ENCODE measurements at regions not wholly inside any gene's neighbourhood (a gene's known extent, or its start where the extent isn't known, plus 50 kb on each side); places are given as distances from the start of the nearest gene placed in this dataset.

GRCh38 chr11:28730336-28730735 is 622.1 kb downstream of the METTL15 start:
- intact Hi-C loops (cut with micrococcal nuclease; ENCODE audit: unreplicated experiment), result no loop called here
- no peak for DNase-seq
- BruUV-seq (replicated peaks), result no TSS peak
- H3K4me3 Mint-ChIP-seq (ENCODE audit: low read depth, unreplicated experiment), result no peak overlapping the region
- CTCF ChIA-PET, result no interaction called here
- H3K9me3 Mint-ChIP-seq (ENCODE audit: low read depth, unreplicated experiment), result peaks cover 5% of the 10 kb centered on the region
- no peaks in the 10 kb centered on the region for H3K27me3 Mint-ChIP-seq (ENCODE audit: unreplicated experiment)
- no peak for TF ChIP-seq CTCF (IDR thresholded peaks at IDR 0.05; ENCODE audit: unreplicated experiment)
- H3K4me1 Mint-ChIP-seq (ENCODE audit: low read depth, unreplicated experiment), result peaks cover 62% of the 10 kb centered on the region
- H3K27ac Mint-ChIP-seq (ENCODE audit: unreplicated experiment), result no peak overlapping the region
- no peaks in the 10 kb centered on the region for H3K36me3 Mint-ChIP-seq (ENCODE audit: insufficient read depth, unreplicated experiment)

GRCh38 chr11:28729339-28729738 is 621.2 kb downstream of the METTL15 start:
- Mint-ChIP-seq H3K4me3 (ENCODE audit: low read depth, unreplicated experiment) (no peak overlapping the region), H3K36me3 (ENCODE audit: insufficient read depth, unreplicated experiment) (no peaks in the 10 kb centered on the region), H3K4me1 (ENCODE audit: low read depth, unreplicated experiment) (peaks cover 52% of the 10 kb centered on the region), H3K27ac (ENCODE audit: unreplicated experiment) (peak overlapping the region; percentile 16), H3K27me3 (ENCODE audit: unreplicated experiment) (no peaks in the 10 kb centered on the region), H3K9me3 (ENCODE audit: low read depth, unreplicated experiment) (peaks cover 5% of the 10 kb centered on the region)
- DNase-seq, result no peak
- no peak for TF ChIP-seq CTCF (IDR thresholded peaks at IDR 0.05; ENCODE audit: unreplicated experiment)
- CTCF ChIA-PET, result no interaction called here
- no TSS peak for BruUV-seq (replicated peaks)
- intact Hi-C loops (cut with micrococcal nuclease; ENCODE audit: unreplicated experiment), result no loop called here

DNA sequence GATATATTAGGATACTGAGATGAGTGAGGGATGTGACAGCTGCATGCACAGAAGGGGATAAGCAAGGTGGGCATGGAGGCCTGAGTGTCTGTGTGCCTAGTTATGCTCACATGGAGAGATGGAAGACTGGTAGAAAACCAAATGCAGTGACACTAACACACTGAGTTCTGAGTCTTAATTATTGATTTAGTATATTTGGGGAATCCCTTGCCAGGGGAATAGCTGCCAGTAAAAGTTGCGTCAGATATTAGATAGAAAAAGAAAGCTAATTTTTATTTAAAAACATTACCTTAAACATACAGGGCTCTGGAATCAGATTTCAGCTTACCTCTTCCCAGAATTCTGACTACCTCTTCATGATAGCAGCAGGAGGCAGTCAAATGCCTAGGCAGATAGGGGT is 620.5 kb downstream of the METTL15 start:
- BruUV-seq (replicated peaks), result no TSS peak
- CTCF ChIA-PET, result no interaction called here
- Mint-ChIP-seq H3K4me1 (ENCODE audit: low read depth, unreplicated experiment) (peaks cover 45% of the 10 kb centered on the region), H3K9me3 (ENCODE audit: low read depth, unreplicated experiment) (peaks cover 5% of the 10 kb centered on the region), H3K27me3 (ENCODE audit: unreplicated experiment) (no peaks in the 10 kb centered on the region), H3K4me3 (ENCODE audit: low read depth, unreplicated experiment) (no peak overlapping the region), H3K27ac (ENCODE audit: unreplicated experiment) (no peak overlapping the region), H3K36me3 (ENCODE audit: insufficient read depth, unreplicated experiment) (no peaks in the 10 kb centered on the region)
- no peak for DNase-seq
- TF ChIP-seq CTCF (IDR thresholded peaks at IDR 0.05; ENCODE audit: unreplicated experiment), result no peak
- intact Hi-C loops (cut with micrococcal nuclease; ENCODE audit: unreplicated experiment), result no loop called here

GRCh38 chr11:28727254-28727653 is 619.1 kb downstream of the METTL15 start:
- Mint-ChIP-seq H3K9me3 (ENCODE audit: low read depth, unreplicated experiment) (no peaks in the 10 kb centered on the region), H3K36me3 (ENCODE audit: insufficient read depth, unreplicated experiment) (no peaks in the 10 kb centered on the region), H3K4me1 (ENCODE audit: low read depth, unreplicated experiment) (peaks cover 33% of the 10 kb centered on the region), H3K4me3 (ENCODE audit: low read depth, unreplicated experiment) (no peak overlapping the region), H3K27me3 (ENCODE audit: unreplicated experiment) (no peaks in the 10 kb centered on the region), H3K27ac (ENCODE audit: unreplicated experiment) (no peak overlapping the region)
- TF ChIP-seq CTCF (IDR thresholded peaks at IDR 0.05; ENCODE audit: unreplicated experiment), result no peak
- no TSS peak for BruUV-seq (replicated peaks)
- intact Hi-C loops (cut with micrococcal nuclease; ENCODE audit: unreplicated experiment), result no loop called here
- DNase-seq, result no peak
- CTCF ChIA-PET, result no interaction called here

All from Calu3 (cell line).